Liver (tissue), 8 donors: ENCODE measurements at regions not wholly inside any gene's neighbourhood (a gene's known extent, or its start where the extent isn't known, plus 50 kb on each side); places are given as distances from the start of the nearest gene placed in this dataset.
A peak's percentile ranks its signal among the peaks of the same experiment; 100 is the strongest.

ENCODE experiments used
- DNase-seq: peaks from one replicate; pipeline ENCODE4 v3.0.0-alpha.2; 2017; ENCODE audit warnings: low spot score
- H3K27ac ChIP-seq, 2 donors: one replicate each; pipeline ENCODE4 v1.7.0; 2013; ENCODE audit warnings: inconsistent platforms in 2 of 2, low read length in 2 of 2, control low read depth in 1 of 2, low read depth in 1 of 2, mild to moderate bottlenecking in 1 of 2
- H3K27me3 ChIP-seq, 4 donors: one replicate each; pipeline versions ENCODE4 v1.6.1 to v1.7.0; 2013; ENCODE audit warnings: low read length in 3 of 4, inconsistent platforms in 1 of 4, mild to moderate bottlenecking in 1 of 4, moderate library complexity in 1 of 4; ENCODE audit not compliant: control insufficient read depth in 4 of 4, insufficient read depth in 4 of 4
- H3K36me3 ChIP-seq, 4 donors: one replicate each; pipeline versions ENCODE4 v1.6.1 to v1.7.0; 2013; ENCODE audit warnings: low read length in 3 of 4, mild to moderate bottlenecking in 3 of 4, low read depth in 1 of 4, moderate library complexity in 1 of 4; ENCODE audit not compliant: control insufficient read depth in 4 of 4, insufficient read depth in 3 of 4
- H3K4me1 ChIP-seq, 4 donors: one replicate each; pipeline versions ENCODE4 v1.6.1 to v1.7.0; 2013; ENCODE audit warnings: low read length in 3 of 4, mild to moderate bottlenecking in 3 of 4, moderate library complexity in 1 of 4; ENCODE audit not compliant: control insufficient read depth in 4 of 4, insufficient read depth in 4 of 4
- H3K4me3 ChIP-seq, 3 donors: one replicate each; pipeline versions ENCODE4 v1.6.1 to v1.7.0; 2013; ENCODE audit warnings: low read length in 3 of 3, control low read depth in 1 of 3, low read depth in 1 of 3, mild to moderate bottlenecking in 1 of 3
- H3K9ac ChIP-seq, 2 donors: one replicate each; pipeline ENCODE4 v1.7.0; 2013; ENCODE audit warnings: low read length in 2 of 2, mild to moderate bottlenecking in 2 of 2, moderate library complexity in 2 of 2, control low read depth in 1 of 2, low read depth in 1 of 2
- H3K9me3 ChIP-seq, 4 donors: one replicate each; pipeline versions ENCODE4 v1.6.1 to v1.7.0; 2013; ENCODE audit warnings: low read length in 3 of 4; ENCODE audit not compliant: control insufficient read depth in 4 of 4
- ATF3 ChIP-seq: IDR thresholded peaks from 2 replicates; pipeline ENCODE4 v1.6.1; 2016; ENCODE audit warnings: antibody characterized with exemption
- EGR1 ChIP-seq, 2 donors: IDR thresholded peaks; 2 replicates each; pipeline ENCODE4 v1.6.1; 2016 to 2018; ENCODE audit warnings: antibody characterized with exemption in 2 of 2, low read depth in 2 of 2
- FOXA1 ChIP-seq: IDR thresholded peaks from 2 replicates; pipeline ENCODE4 v1.6.1; 2016; ENCODE audit warnings: antibody characterized with exemption
- FOXA2 ChIP-seq: IDR thresholded peaks from 2 replicates; pipeline ENCODE4 v1.6.1; 2016; ENCODE audit warnings: antibody characterized with exemption
- GABPA ChIP-seq, 2 donors: IDR thresholded peaks in 1 of 2; conservative IDR thresholded peaks in 1 of 2; 2 replicates each; pipeline ENCODE4 v1.6.1; 2016; ENCODE audit warnings: antibody characterized with exemption in 2 of 2, mild to moderate bottlenecking in 1 of 2, moderate library complexity in 1 of 2
- HNF4A ChIP-seq, 2 donors: conservative IDR thresholded peaks; 2 replicates each; pipeline ENCODE4 v1.6.1; 2016; ENCODE audit warnings: antibody characterized with exemption in 2 of 2, mild to moderate bottlenecking in 2 of 2
- HNF4G ChIP-seq: IDR thresholded peaks from 2 replicates; pipeline ENCODE4 v1.6.1; 2016; ENCODE audit warnings: antibody characterized with exemption
- JUND ChIP-seq, 2 donors: IDR thresholded peaks; 2 replicates each; pipeline ENCODE4 v1.6.1; 2016; ENCODE audit warnings: antibody characterized with exemption in 2 of 2
- MAX ChIP-seq: IDR thresholded peaks from 2 replicates; pipeline ENCODE4 v1.6.1; 2016; ENCODE audit warnings: antibody characterized with exemption
- NR2F2 ChIP-seq: IDR thresholded peaks from 2 replicates; pipeline ENCODE4 v1.6.1; 2016; ENCODE audit warnings: antibody characterized with exemption
- RAD21 ChIP-seq, 2 donors: IDR thresholded peaks; 2 replicates each; pipeline ENCODE4 v1.6.1; 2016; ENCODE audit warnings: antibody characterized with exemption in 2 of 2, mild to moderate bottlenecking in 2 of 2
- REST ChIP-seq: IDR thresholded peaks from 2 replicates; pipeline ENCODE4 v1.6.1; 2016; ENCODE audit warnings: antibody characterized with exemption, mild to moderate bottlenecking
- RXRA ChIP-seq, 2 donors: IDR thresholded peaks; 2 replicates each; pipeline ENCODE4 v1.6.1; 2017 to 2018; ENCODE audit warnings: antibody characterized with exemption in 2 of 2, mild to moderate bottlenecking in 1 of 2
- SP1 ChIP-seq: IDR thresholded peaks from 2 replicates; pipeline ENCODE4 v1.6.1; 2018; ENCODE audit warnings: antibody characterized with exemption, mild to moderate bottlenecking
- TAF1 ChIP-seq: conservative IDR thresholded peaks from 2 replicates; pipeline ENCODE4 v1.6.1; 2016; ENCODE audit warnings: antibody characterized with exemption, mild to moderate bottlenecking
- YY1 ChIP-seq: IDR thresholded peaks from 2 replicates; pipeline ENCODE4 v1.6.1; 2016; ENCODE audit warnings: antibody characterized with exemption, mild to moderate bottlenecking
- ZBTB33 ChIP-seq: IDR thresholded peaks from 2 replicates; pipeline ENCODE4 v1.6.1; 2016; ENCODE audit warnings: antibody characterized with exemption
- WGBS: extraction: QIAGEN DNeasy Blood & Tissue Kit; methylation state at CpG from one replicate; pipeline ENCODE4 v1.1.7; 2013; 5-methylcytosine and 5-hydroxymethylcytosine counted together
- TF ChIP-seq, protein P1 (sequence below): fragments of 150-350 bp; IDR thresholded peaks from 2 replicates; pipeline ENCODE4 v1.5.1; 2017; ENCODE audit warnings: improper control_type of control experiment, low read depth, low read length; ENCODE audit not compliant: missing input control
- donor health status: healthy.
- donor health status: healthy.
- donor health status: healthy.
- donor health status: healthy.
- donor health status: healthy.

- Histone ChIP-seq H3K9ac (no peak overlapping the region), H3K9me3 (no peaks in the 10 kb centered on the region), H3K27ac (no peak overlapping the region), H3K36me3 (no peaks in the 10 kb centered on the region), H3K4me3 (no peak overlapping the region), H3K4me1 (no peaks in the 10 kb centered on the region), H3K27me3 (no peaks in the 10 kb centered on the region)
- TF ChIP-seq GABPA (IDR thresholded peaks at IDR 0.05 in 1 of 2, conservative IDR thresholded peaks at IDR 0.05 in 1 of 2): no peak
- TF ChIP-seq SP1: no peak
- no peak for TF ChIP-seq HNF4G
- no peak for TF ChIP-seq TAF1
- no peak for TF ChIP-seq NR2F2
- no peak for TF ChIP-seq EGR1 (IDR thresholded peaks at IDR 0.05; ENCODE audit: low read depth in 2 of 2)
- TF ChIP-seq JUND (IDR thresholded peaks at IDR 0.05): no peak
- TF ChIP-seq YY1: no peak
- no peak for TF ChIP-seq RAD21 (IDR thresholded peaks at IDR 0.05)
- TF ChIP-seq RXRA (IDR thresholded peaks at IDR 0.05): no peak
- TF ChIP-seq, protein P1, sequence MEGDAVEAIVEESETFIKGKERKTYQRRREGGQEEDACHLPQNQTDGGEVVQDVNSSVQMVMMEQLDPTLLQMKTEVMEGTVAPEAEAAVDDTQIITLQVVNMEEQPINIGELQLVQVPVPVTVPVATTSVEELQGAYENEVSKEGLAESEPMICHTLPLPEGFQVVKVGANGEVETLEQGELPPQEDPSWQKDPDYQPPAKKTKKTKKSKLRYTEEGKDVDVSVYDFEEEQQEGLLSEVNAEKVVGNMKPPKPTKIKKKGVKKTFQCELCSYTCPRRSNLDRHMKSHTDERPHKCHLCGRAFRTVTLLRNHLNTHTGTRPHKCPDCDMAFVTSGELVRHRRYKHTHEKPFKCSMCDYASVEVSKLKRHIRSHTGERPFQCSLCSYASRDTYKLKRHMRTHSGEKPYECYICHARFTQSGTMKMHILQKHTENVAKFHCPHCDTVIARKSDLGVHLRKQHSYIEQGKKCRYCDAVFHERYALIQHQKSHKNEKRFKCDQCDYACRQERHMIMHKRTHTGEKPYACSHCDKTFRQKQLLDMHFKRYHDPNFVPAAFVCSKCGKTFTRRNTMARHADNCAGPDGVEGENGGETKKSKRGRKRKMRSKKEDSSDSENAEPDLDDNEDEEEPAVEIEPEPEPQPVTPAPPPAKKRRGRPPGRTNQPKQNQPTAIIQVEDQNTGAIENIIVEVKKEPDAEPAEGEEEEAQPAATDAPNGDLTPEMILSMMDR: no peak
- TF ChIP-seq FOXA1: no peak
- TF ChIP-seq HNF4A (conservative IDR thresholded peaks at IDR 0.05): no peak
- no peak for TF ChIP-seq ZBTB33
- no peak for TF ChIP-seq REST
- TF ChIP-seq FOXA2: no peak
- TF ChIP-seq ATF3: no peak
- TF ChIP-seq MAX: no peak
- WGBS: 84% methylated on average over 10 of the region's 10 CpGs
- peak; percentile 17 for DNase-seq
Measured at GRCh38 chr18:14933964-14934363, 186.0 kb downstream of the ANKRD30B start.
